ENCODE measurements at regions not wholly inside any gene's neighbourhood (a gene's known extent, or its start where the extent isn't known, plus 50 kb on each side); places are given as distances from the start of the nearest gene placed in this dataset.

GRCh38 chr4:120218981-120219380 is 152.3 kb upstream of the MAD2L1 start:
- Histone ChIP-seq H3K79me2 (ENCODE audit: insufficient read depth, low read length) (no peaks in the 10 kb centered on the region), H3K36me3 (replicated peaks in 1 of 2; ENCODE audit: control insufficient read depth in 1 of 2, insufficient read depth in 2 of 2, low read length in 2 of 2) (no peaks in the 10 kb centered on the region), H3K27ac (ENCODE audit: extremely low read length, insufficient read depth, low read length) (no peak overlapping the region), H2AFZ (ENCODE audit: low read length) (no peak overlapping the region), H4K20me1 (ENCODE audit: insufficient read depth, low read length) (no peaks in the 10 kb centered on the region), H3K27me3 (ENCODE audit: control insufficient read depth in 1 of 2, insufficient read depth in 2 of 2, low read length in 2 of 2) (no peaks in the 10 kb centered on the region), H3K4me2 (ENCODE audit: low read depth, low read length) (no peak overlapping the region), H3K4me1 (ENCODE audit: insufficient read depth, low read length) (no peaks in the 10 kb centered on the region), H3K9ac (ENCODE audit: insufficient read depth, low read depth, low read length) (no peak overlapping the region), H3K4me3 (replicated peaks in 1 of 3; ENCODE audit: insufficient read depth in 1 of 3, low read depth in 2 of 3, low read length in 3 of 3) (no peak overlapping the region), H3K9me3 (ENCODE audit: low read length) (no peaks in the 10 kb centered on the region)
- POLR2A ChIA-PET: no interaction called here
- no TSS peak for BruUV-seq (replicated peaks)
- DNase-seq (ENCODE audit: low spot score) (no peak), FAIRE-seq (no peak), ATAC-seq (no peak)
- WGBS (ENCODE audit: low lambda C conversion rate): 37% methylated on average over 2 of the region's 2 CpGs
- CTCF ChIA-PET (ENCODE audit: low intra/inter-chr PET ratio, low total read pairs): no interaction called here
- TF ChIP-seq TARDBP (CRISPR knock-in tag; IDR thresholded peaks at IDR 0.05) (no peak), HMGXB4 (CRISPR knock-in tag; IDR thresholded peaks at IDR 0.05; ENCODE audit: borderline replicate concordance in 1 of 2, low read depth in 1 of 2) (no peak)
- in situ Hi-C loops (cut with HindIII; ENCODE audit: extremely low pct_ligation_motif_present, low pct_unique_long_range_greater_than_20kb): no loop called here
- intact Hi-C loops (cut with micrococcal nuclease; ENCODE audit: unreplicated experiment): no loop called here

GRCh38 chr4:120215350-120215749 is 148.7 kb upstream of the MAD2L1 start:
- ATAC-seq (no peak), DNase-seq (ENCODE audit: low spot score) (no peak), FAIRE-seq (no peak)
- H3K9ac ChIP-seq (ENCODE audit: insufficient read depth, low read depth, low read length): no peak overlapping the region
- intact Hi-C loops (cut with micrococcal nuclease; ENCODE audit: unreplicated experiment) (no loop called here), in situ Hi-C loops (cut with HindIII; ENCODE audit: extremely low pct_ligation_motif_present, low pct_unique_long_range_greater_than_20kb) (no loop called here)
- no peaks in the 10 kb centered on the region for H3K27me3 ChIP-seq (ENCODE audit: control insufficient read depth in 1 of 2, insufficient read depth in 2 of 2, low read length in 2 of 2)
- TF ChIP-seq RAD21 (CRISPR knock-in tag; IDR thresholded peaks at IDR 0.05) (no peak), NCOA1 (CRISPR knock-in tag; IDR thresholded peaks at IDR 0.05) (no peak), DBP (CRISPR knock-in tag; IDR thresholded peaks at IDR 0.05; ENCODE audit: not compliant biosample characterization) (no peak), RCOR2 (CRISPR knock-in tag; IDR thresholded peaks at IDR 0.05) (no peak), PITX1 (CRISPR knock-in tag; IDR thresholded peaks at IDR 0.05) (no peak), TFDP2 (CRISPR knock-in tag; IDR thresholded peaks at IDR 0.05) (no peak), ZNF101 (CRISPR knock-in tag; IDR thresholded peaks at IDR 0.05; ENCODE audit: borderline replicate concordance, low read depth) (no peak), FUBP1 (CRISPR knock-in tag; IDR thresholded peaks at IDR 0.05; ENCODE audit: borderline replicate concordance) (no peak), JUN (CRISPR knock-in tag; IDR thresholded peaks at IDR 0.05) (no peak)
- ChIA-PET CTCF (ENCODE audit: low intra/inter-chr PET ratio, low total read pairs) (no interaction called here), POLR2A (no interaction called here)
- no peaks in the 10 kb centered on the region for H4K20me1 ChIP-seq (ENCODE audit: insufficient read depth, low read length)
- H3K36me3 ChIP-seq (replicated peaks in 1 of 2; ENCODE audit: control insufficient read depth in 1 of 2, insufficient read depth in 2 of 2, low read length in 2 of 2): no peaks in the 10 kb centered on the region
- no peak overlapping the region for H3K4me2 ChIP-seq (ENCODE audit: low read depth, low read length)
- BruUV-seq (replicated peaks): no TSS peak
- no peak overlapping the region for H2AFZ ChIP-seq (ENCODE audit: low read length)
- H3K27ac ChIP-seq (ENCODE audit: extremely low read length, insufficient read depth, low read length): no peak overlapping the region
- WGBS (ENCODE audit: low lambda C conversion rate): 2% methylated on average over 1 of the region's 1 CpG
- no peak overlapping the region for H3K4me3 ChIP-seq (replicated peaks in 1 of 3; ENCODE audit: insufficient read depth in 1 of 3, low read depth in 2 of 3, low read length in 3 of 3)
- no peaks in the 10 kb centered on the region for H3K4me1 ChIP-seq (ENCODE audit: insufficient read depth, low read length)
- no peaks in the 10 kb centered on the region for H3K79me2 ChIP-seq (ENCODE audit: insufficient read depth, low read length)
- H3K9me3 ChIP-seq (ENCODE audit: low read length): no peaks in the 10 kb centered on the region

All from HepG2 (cell line).